Caco-2 (cell line): ENCODE measurements at regions not wholly inside any gene's neighbourhood (a gene's known extent, or its start where the extent isn't known, plus 50 kb on each side); places are given as distances from the start of the nearest gene placed in this dataset.

Experiments
- BruUV-seq: library from RNA; stranded (reverse); fragments of 400-500 nt; replicated peaks from 2 replicates; lab custom pipeline; 2021; lab: Mats Ljungman, UMichigan
- CTCF ChIA-PET: fragments of 300-600 bp; sonication (Branson Sonifier 250); formaldehyde crosslinking; loops from one replicate; lab custom pipeline; 2022; ENCODE audit warnings: antibody characterized with exemption; lab: Charles Lee
- POLR2A ChIA-PET: fragments of 300-600 bp; sonication (Branson Sonifier 250); formaldehyde crosslinking; loops from one replicate; lab custom pipeline; 2022; ENCODE audit warnings: antibody characterized with exemption; lab: Charles Lee
- DNase-seq, 2 experiments: peaks; one replicate each; pipeline versions ENCODE4 v3.0.0 to v3.0.0-alpha.2; 2020 to 2022
- H3K27me3 ChIP-seq: replicated peaks from 2 replicates; pipeline ENCODE4 v1.6.0; 2011; ENCODE audit warnings: low read length; ENCODE audit not compliant: control insufficient read depth, insufficient read depth
- H3K36me3 ChIP-seq: 2 replicates; pipeline ENCODE4 v1.5.1; 2011; ENCODE audit warnings: low read length; ENCODE audit not compliant: control insufficient read depth, insufficient read depth
- H3K4me1 ChIP-seq: fragments of 250-450 bp; sonication (Bioruptor Pico); 2 replicates; pipeline ENCODE4 v1.5.1; 2020; ENCODE audit warnings: mild to moderate bottlenecking
- H3K4me3 ChIP-seq: 2 replicates; pipeline ENCODE4 v1.5.1; 2011; ENCODE audit warnings: low read depth, mild to moderate bottlenecking, control low read depth, low read length
- H3K9me3 ChIP-seq: fragments of 250-450 bp; sonication (Bioruptor Pico); 2 replicates; pipeline ENCODE4 v1.5.1; 2020; ENCODE audit warnings: mild to moderate bottlenecking, moderate library complexity
- H3K27ac Mint-ChIP-seq: one replicate; pipeline ENCODE4 v1.8.0; 2022; ENCODE audit warnings: mixed read lengths; ENCODE audit not compliant: unreplicated experiment
- H3K27me3 Mint-ChIP-seq: one replicate; pipeline ENCODE4 v1.8.0; 2022; ENCODE audit warnings: mixed read lengths; ENCODE audit not compliant: insufficient read depth, unreplicated experiment
- H3K36me3 Mint-ChIP-seq: one replicate; pipeline ENCODE4 v1.8.0; 2022; ENCODE audit warnings: mild to moderate bottlenecking, mixed read lengths; ENCODE audit not compliant: insufficient read depth, unreplicated experiment
- H3K4me1 Mint-ChIP-seq: one replicate; pipeline ENCODE4 v1.8.0; 2022; ENCODE audit warnings: low read depth, mixed read lengths; ENCODE audit not compliant: unreplicated experiment
- H3K4me3 Mint-ChIP-seq: one replicate; pipeline ENCODE4 v1.8.0; 2022; ENCODE audit warnings: mild to moderate bottlenecking, moderate library complexity, mixed read lengths; ENCODE audit not compliant: unreplicated experiment
- H3K9me3 Mint-ChIP-seq: one replicate; pipeline ENCODE4 v1.8.0; 2022; ENCODE audit warnings: mixed read lengths; ENCODE audit not compliant: unreplicated experiment
- intact Hi-C: fragments of 100-400 bp; cut with micrococcal nuclease; formaldehyde crosslinking; loops from one replicate; pipeline ENCODE4 v1.10.0; 2022; ENCODE audit not compliant: unreplicated experiment
- TF ChIP-seq, protein P1 (sequence below), 2 experiments: fragments of 200-600 bp in 1 of 2; IDR thresholded peaks; 1 replicate in 1 of 2; 2 replicates in 1 of 2; pipeline versions ENCODE4 v1.5.1 to v1.8.0; 2011 to 2022; ENCODE audit warnings: antibody characterized with exemption in 1 of 2, control low read depth in 1 of 2, inconsistent platforms in 1 of 2, low read depth in 1 of 2, low read length in 1 of 2, mild to moderate bottlenecking in 1 of 2, moderate library complexity in 1 of 2; ENCODE audit not compliant: insufficient read depth in 1 of 2, severe bottlenecking in 1 of 2, unreplicated experiment in 1 of 2

DNA sequence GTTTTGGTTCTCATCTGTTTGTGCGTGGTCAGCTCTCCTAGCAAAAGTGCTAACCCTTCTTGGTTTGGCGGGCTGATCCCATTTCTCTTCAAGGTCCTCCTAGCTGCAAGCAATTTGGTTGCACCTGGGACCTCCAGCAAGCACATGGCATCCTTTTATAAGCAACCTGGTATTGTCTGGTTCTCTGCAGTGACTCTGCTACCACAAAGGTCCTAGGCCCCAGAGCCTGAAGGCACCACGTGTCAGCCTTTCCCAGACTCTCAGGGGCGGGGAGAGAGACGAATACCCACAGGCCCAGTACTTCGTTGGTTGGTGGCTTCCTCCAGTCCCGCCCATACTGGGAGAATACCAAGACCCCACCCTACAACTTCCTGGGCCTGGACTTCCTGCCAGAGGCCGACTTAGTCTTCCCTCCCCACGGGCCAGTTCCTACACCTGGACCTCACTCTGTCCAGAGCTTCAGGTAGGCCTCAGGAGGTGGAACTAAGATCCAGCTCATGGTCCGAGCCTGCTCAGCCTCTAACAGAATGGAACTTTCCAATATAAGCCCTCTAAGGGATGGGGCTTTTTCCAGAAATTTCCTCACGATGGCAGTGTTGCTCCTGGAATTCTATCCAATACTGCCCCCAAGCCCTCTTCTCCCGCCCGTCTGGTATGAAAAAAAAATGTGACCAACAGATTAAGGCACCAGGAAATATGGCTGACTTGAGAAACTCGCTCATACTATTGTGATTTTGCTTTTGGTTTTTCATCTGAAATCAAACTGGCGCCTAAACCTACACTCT, 192.5 kb upstream of the STK26 start:
- intact Hi-C loops, result loop anchor here (1.0 to 10.0 kb wide), 4 partner anchors 77 to 782 kb away; partner anchors contain the start of genes MBNL3 and STK26
- TF ChIP-seq, protein P1, sequence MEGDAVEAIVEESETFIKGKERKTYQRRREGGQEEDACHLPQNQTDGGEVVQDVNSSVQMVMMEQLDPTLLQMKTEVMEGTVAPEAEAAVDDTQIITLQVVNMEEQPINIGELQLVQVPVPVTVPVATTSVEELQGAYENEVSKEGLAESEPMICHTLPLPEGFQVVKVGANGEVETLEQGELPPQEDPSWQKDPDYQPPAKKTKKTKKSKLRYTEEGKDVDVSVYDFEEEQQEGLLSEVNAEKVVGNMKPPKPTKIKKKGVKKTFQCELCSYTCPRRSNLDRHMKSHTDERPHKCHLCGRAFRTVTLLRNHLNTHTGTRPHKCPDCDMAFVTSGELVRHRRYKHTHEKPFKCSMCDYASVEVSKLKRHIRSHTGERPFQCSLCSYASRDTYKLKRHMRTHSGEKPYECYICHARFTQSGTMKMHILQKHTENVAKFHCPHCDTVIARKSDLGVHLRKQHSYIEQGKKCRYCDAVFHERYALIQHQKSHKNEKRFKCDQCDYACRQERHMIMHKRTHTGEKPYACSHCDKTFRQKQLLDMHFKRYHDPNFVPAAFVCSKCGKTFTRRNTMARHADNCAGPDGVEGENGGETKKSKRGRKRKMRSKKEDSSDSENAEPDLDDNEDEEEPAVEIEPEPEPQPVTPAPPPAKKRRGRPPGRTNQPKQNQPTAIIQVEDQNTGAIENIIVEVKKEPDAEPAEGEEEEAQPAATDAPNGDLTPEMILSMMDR (IDR thresholded peaks at IDR 0.05; ENCODE audit: insufficient read depth in 1 of 2, low read depth in 1 of 2, low read length in 1 of 2, severe bottlenecking in 1 of 2, unreplicated experiment in 1 of 2), result peak; percentile 52 to 57

DNA sequence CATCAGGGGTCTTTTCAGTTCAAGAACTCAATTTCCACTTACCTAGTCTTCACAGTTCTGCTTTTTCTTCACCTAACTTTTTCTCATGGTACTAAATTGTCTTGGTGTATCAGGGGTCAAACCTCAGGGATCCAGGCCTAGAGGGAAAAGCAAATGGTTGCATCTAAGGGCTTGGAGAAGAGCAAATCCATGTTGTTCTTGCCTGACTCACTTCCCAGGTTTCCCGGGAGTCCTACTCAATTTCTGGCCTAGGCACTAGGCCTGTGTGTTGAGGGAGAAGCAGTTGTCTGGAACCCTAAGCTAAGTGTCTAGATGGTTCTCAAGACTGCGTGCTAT, 191.9 kb upstream of the STK26 start:
- no peaks in the 10 kb centered on the region for H3K9me3 Mint-ChIP-seq
- H3K4me3 Mint-ChIP-seq, result peak overlapping the region; percentile 90
- peaks cover 10% of the 10 kb centered on the region for H3K36me3 Mint-ChIP-seq
- peaks cover 9% of the 10 kb centered on the region for H3K4me1 Mint-ChIP-seq
- Histone ChIP-seq H3K4me3 (0 out of 2 replicates have a peak overlapping the region, but pooled peaks have one; percentile 1), H3K4me1 (peaks cover 16% of the 10 kb centered on the region), H3K27me3 (no peaks in the 10 kb centered on the region), H3K36me3 (no peaks in the 10 kb centered on the region), H3K9me3 (no peaks in the 10 kb centered on the region)
- POLR2A ChIA-PET, result no interaction called here
- H3K27ac Mint-ChIP-seq, result peak overlapping the region; percentile 87
- DNase-seq, result no peak
- intact Hi-C loops, result loop anchor here (2.0 to 10.0 kb wide), 3 partner anchors 192 to 782 kb away; partner anchors contain the start of genes MBNL3 and STK26
- BruUV-seq, result no TSS peak
- no peaks in the 10 kb centered on the region for H3K27me3 Mint-ChIP-seq
- TF ChIP-seq, protein P1 (IDR thresholded peaks at IDR 0.05; ENCODE audit: insufficient read depth in 1 of 2, low read depth in 1 of 2, low read length in 1 of 2, severe bottlenecking in 1 of 2, unreplicated experiment in 1 of 2), result no peak
- CTCF ChIA-PET, result interaction anchor here (1.0 to 1.6 kb wide), 4 partner anchors 10 to 389 kb away, joined by 3 to 12 read pairs (median 4); no protein-coding TSS in a partner anchor

More for the DNA sequence above, 192.5 kb upstream of the STK26 start:
- Mint-ChIP-seq H3K9me3 (no peaks in the 10 kb centered on the region), H3K27ac (peak overlapping the region; percentile 87), H3K27me3 (no peaks in the 10 kb centered on the region), H3K4me3 (peak overlapping the region; percentile 90), H3K36me3 (peaks cover 14% of the 10 kb centered on the region), H3K4me1 (peaks cover 9% of the 10 kb centered on the region)
- Histone ChIP-seq H3K36me3 (no peaks in the 10 kb centered on the region), H3K4me1 (peaks cover 16% of the 10 kb centered on the region), H3K4me3 (peak overlapping the region; percentile 42), H3K27me3 (no peaks in the 10 kb centered on the region), H3K9me3 (no peaks in the 10 kb centered on the region)
- ChIA-PET POLR2A (interaction anchor here (0.6 kb wide), 1 partner anchor 910 kb away, joined by 3 read pairs; no protein-coding TSS in a partner anchor), CTCF (interaction anchor here (1.0 to 1.6 kb wide), 4 partner anchors 11 to 389 kb away, joined by 3 to 12 read pairs (median 4); no protein-coding TSS in a partner anchor)
- BruUV-seq, result TSS peak; percentile 92
- peak; percentile 87 to 93 for DNase-seq

DNA sequence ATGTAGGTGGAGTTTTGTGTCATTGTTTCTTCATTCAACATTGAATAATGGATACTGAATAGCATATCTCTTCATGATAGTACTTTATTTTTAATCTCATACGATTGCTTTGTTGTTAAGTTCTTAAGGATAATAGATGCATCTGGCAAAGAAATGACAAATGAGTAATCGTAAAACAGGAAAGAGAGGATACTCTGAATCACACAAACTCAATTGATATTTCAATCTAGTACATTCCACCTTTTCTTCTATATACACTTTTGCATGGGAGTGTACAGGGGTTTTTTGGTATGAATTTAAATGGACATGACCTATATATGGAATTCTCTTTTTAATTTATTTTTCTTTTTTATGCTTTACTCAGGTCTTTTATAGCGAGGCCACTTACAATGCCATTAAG, 186.9 kb upstream of the STK26 start:
- H3K9me3 ChIP-seq, result no peaks in the 10 kb centered on the region
- Mint-ChIP-seq H3K36me3 (peaks cover 6% of the 10 kb centered on the region), H3K27ac (no peak overlapping the region), H3K27me3 (no peaks in the 10 kb centered on the region), H3K4me1 (peaks cover 9% of the 10 kb centered on the region), H3K4me3 (no peak overlapping the region), H3K9me3 (no peaks in the 10 kb centered on the region)
- ChIA-PET CTCF (no interaction called here), POLR2A (no interaction called here)
- H3K36me3 ChIP-seq, result no peaks in the 10 kb centered on the region
- DNase-seq, result no peak
- BruUV-seq, result no TSS peak
- no peaks in the 10 kb centered on the region for H3K27me3 ChIP-seq
- H3K4me1 ChIP-seq, result peaks cover 14% of the 10 kb centered on the region
- TF ChIP-seq, protein P1 (IDR thresholded peaks at IDR 0.05; ENCODE audit: insufficient read depth in 1 of 2, low read depth in 1 of 2, low read length in 1 of 2, severe bottlenecking in 1 of 2, unreplicated experiment in 1 of 2), result no peak
- no peak overlapping the region for H3K4me3 ChIP-seq
- intact Hi-C loops, result loop anchor here (10.0 kb wide), 1 partner anchor 649 kb away; the partner anchor contains the start of gene MBNL3
